GM21528 (cell line): ENCODE measurements at regions not wholly inside any gene's neighbourhood (a gene's known extent, or its start where the extent isn't known, plus 50 kb on each side); places are given as distances from the start of the nearest gene placed in this dataset.

ENCODE experiments used
- ATAC-seq: cut with Tn5 transposase; IDR thresholded peaks from one replicate; pipeline ENCODE4 v1.9.1; 2021; ENCODE audit warnings: mild to moderate bottlenecking, moderate library complexity; ENCODE audit not compliant: unreplicated experiment, low FRiP score

GRCh38 chr3:178397202-178397601 lies 139.0 kb upstream of the KCNMB2 start:
- ATAC-seq = no peak

- no peak for ATAC-seq
Measured at GRCh38 chr3:178397836-178398235, 138.4 kb upstream of the KCNMB2 start.

GRCh38 chr3:178404961-178405360 lies 131.3 kb upstream of the KCNMB2 start:
- ATAC-seq = no peak

- ATAC-seq = no peak
Measured at GRCh38 chr3:178405531-178405930, 130.7 kb upstream of the KCNMB2 start.

- no peak for ATAC-seq
Measured at GRCh38 chr3:178406206-178406605, 130.0 kb upstream of the KCNMB2 start.

GRCh38 chr3:178415384-178415783 lies 120.9 kb upstream of the KCNMB2 start:
- no peak for ATAC-seq

GRCh38 chr3:178417736-178418135 lies 118.5 kb upstream of the KCNMB2 start:
- ATAC-seq = no peak

GRCh38 chr3:178419071-178419470 lies 117.2 kb upstream of the KCNMB2 start:
- no peak for ATAC-seq

- ATAC-seq = no peak
Measured at GRCh38 chr3:178420033-178420432, 116.2 kb upstream of the KCNMB2 start.

GRCh38 chr3:178421069-178421468 lies 115.2 kb upstream of the KCNMB2 start:
- no peak for ATAC-seq

- no peak for ATAC-seq
Measured at GRCh38 chr3:178422406-178422805, 113.8 kb upstream of the KCNMB2 start.

- no peak for ATAC-seq
Measured at GRCh38 chr3:178428037-178428436, 108.2 kb upstream of the KCNMB2 start.

GRCh38 chr3:178434206-178434805 lies 101.9 kb upstream of the KCNMB2 start:
- no peak for ATAC-seq

GRCh38 chr3:178435575-178435974 lies 100.7 kb upstream of the KCNMB2 start:
- ATAC-seq = no peak

- ATAC-seq = no peak
Measured at GRCh38 chr3:178436773-178437172, 99.5 kb upstream of the KCNMB2 start.

GRCh38 chr3:178437236-178437635 lies 99.0 kb upstream of the KCNMB2 start:
- no peak for ATAC-seq

- ATAC-seq = no peak
Measured at GRCh38 chr3:178439504-178439903, 96.7 kb upstream of the KCNMB2 start.

GRCh38 chr3:178440043-178440442 lies 96.2 kb upstream of the KCNMB2 start:
- ATAC-seq = no peak

- no peak for ATAC-seq
Measured at GRCh38 chr3:178443634-178444033, 92.6 kb upstream of the KCNMB2 start.

GRCh38 chr3:178445139-178445538 lies 91.1 kb upstream of the KCNMB2 start:
- no peak for ATAC-seq

- no peak for ATAC-seq
Measured at GRCh38 chr3:178446059-178446458, 90.2 kb upstream of the KCNMB2 start.

GRCh38 chr3:178450476-178450875 lies 85.8 kb upstream of the KCNMB2 start:
- no peak for ATAC-seq

GRCh38 chr3:178451799-178452198 lies 84.4 kb upstream of the KCNMB2 start:
- ATAC-seq = no peak
